ENCODE measurements at regions not wholly inside any gene's neighbourhood (a gene's known extent, or its start where the extent isn't known, plus 50 kb on each side); places are given as distances from the start of the nearest gene placed in this dataset.

GRCh38 chr16:54417384-54417783 lies 130.8 kb upstream of the IRX3 start:
- no peaks in the 10 kb centered on the region for H3K9me2 ChIP-seq (replicated peaks; ENCODE audit: insufficient read depth, low read length)
- H3K9me3 ChIP-seq (ENCODE audit: low read length), result no peaks in the 10 kb centered on the region
- H3K79me2 ChIP-seq (ENCODE audit: low read length), result no peaks in the 10 kb centered on the region
- no peak overlapping the region for H3K27ac ChIP-seq (ENCODE audit: low read length)
- H3K4me3 ChIP-seq (ENCODE audit: low read length), result no peak overlapping the region
- no peak overlapping the region for H3K9ac ChIP-seq (ENCODE audit: low read length)
- no peak for DNase-seq
- H4K20me1 ChIP-seq (ENCODE audit: insufficient read depth, low read depth, low read length), result no peaks in the 10 kb centered on the region
- H3K36me3 ChIP-seq (ENCODE audit: insufficient read depth, low read length), result no peaks in the 10 kb centered on the region
- no peak overlapping the region for H3K4me2 ChIP-seq (ENCODE audit: low read depth, low read length, poor library complexity, severe bottlenecking)
- H2AFZ ChIP-seq (ENCODE audit: low read length), result no peak overlapping the region
- no peaks in the 10 kb centered on the region for H3K27me3 ChIP-seq (ENCODE audit: low read length)
- no peaks in the 10 kb centered on the region for H3K4me1 ChIP-seq (ENCODE audit: low read length)

DNA sequence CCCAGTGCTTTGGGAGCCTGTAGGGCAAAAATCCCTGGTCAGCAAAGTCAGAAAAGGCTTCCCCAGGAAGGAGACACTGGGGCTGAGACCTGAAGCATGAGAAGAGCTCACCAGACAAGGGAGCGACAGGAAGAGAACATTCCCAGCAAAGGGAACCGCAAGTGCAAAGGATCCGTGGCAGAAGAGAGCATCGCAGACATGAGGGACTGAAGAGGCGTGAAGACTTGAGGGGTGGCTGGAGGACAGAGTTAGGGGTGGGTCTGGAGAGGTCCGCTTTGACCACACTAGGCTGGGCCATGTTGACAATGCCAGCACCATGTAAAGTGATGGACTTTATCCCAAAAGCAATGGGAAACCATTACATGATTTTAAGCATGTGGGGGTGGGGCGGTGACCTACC lies 128.1 kb upstream of the IRX3 start:
- no peaks in the 10 kb centered on the region for H3K4me1 ChIP-seq (ENCODE audit: low read length)
- no peaks in the 10 kb centered on the region for H4K20me1 ChIP-seq (ENCODE audit: insufficient read depth, low read depth, low read length)
- H3K36me3 ChIP-seq (ENCODE audit: insufficient read depth, low read length), result no peaks in the 10 kb centered on the region
- no peaks in the 10 kb centered on the region for H3K79me2 ChIP-seq (ENCODE audit: low read length)
- no peaks in the 10 kb centered on the region for H3K9me3 ChIP-seq (ENCODE audit: low read length)
- H3K9ac ChIP-seq (ENCODE audit: low read length), result no peak overlapping the region
- H2AFZ ChIP-seq (ENCODE audit: low read length), result no peak overlapping the region
- H3K4me2 ChIP-seq (ENCODE audit: low read depth, low read length, poor library complexity, severe bottlenecking), result no peak overlapping the region
- H3K27ac ChIP-seq (ENCODE audit: low read length), result no peak overlapping the region
- no peak for DNase-seq
- H3K9me2 ChIP-seq (replicated peaks; ENCODE audit: insufficient read depth, low read length), result no peaks in the 10 kb centered on the region
- no peak overlapping the region for H3K4me3 ChIP-seq (ENCODE audit: low read length)
- no peaks in the 10 kb centered on the region for H3K27me3 ChIP-seq (ENCODE audit: low read length)

- Histone ChIP-seq H3K9me2 (replicated peaks; ENCODE audit: insufficient read depth, low read length) (no peaks in the 10 kb centered on the region), H3K4me2 (ENCODE audit: low read depth, low read length, poor library complexity, severe bottlenecking) (no peak overlapping the region), H3K79me2 (ENCODE audit: low read length) (no peaks in the 10 kb centered on the region), H3K4me3 (ENCODE audit: low read length) (no peak overlapping the region), H3K9me3 (ENCODE audit: low read length) (no peaks in the 10 kb centered on the region), H3K27ac (ENCODE audit: low read length) (no peak overlapping the region), H3K27me3 (ENCODE audit: low read length) (no peaks in the 10 kb centered on the region), H3K36me3 (ENCODE audit: insufficient read depth, low read length) (no peaks in the 10 kb centered on the region), H3K9ac (ENCODE audit: low read length) (no peak overlapping the region), H3K4me1 (ENCODE audit: low read length) (no peaks in the 10 kb centered on the region), H2AFZ (ENCODE audit: low read length) (no peak overlapping the region), H4K20me1 (ENCODE audit: insufficient read depth, low read depth, low read length) (no peaks in the 10 kb centered on the region)
- no peak for DNase-seq
Measured at GRCh38 chr16:54412777-54413455, 126.3 kb upstream of the IRX3 start.

GRCh38 chr16:54412037-54412436 lies 125.5 kb upstream of the IRX3 start:
- H3K36me3 ChIP-seq (ENCODE audit: insufficient read depth, low read length), result no peaks in the 10 kb centered on the region
- H3K9ac ChIP-seq (ENCODE audit: low read length), result no peak overlapping the region
- H3K9me3 ChIP-seq (ENCODE audit: low read length), result no peaks in the 10 kb centered on the region
- H3K4me3 ChIP-seq (ENCODE audit: low read length), result no peak overlapping the region
- no peak overlapping the region for H2AFZ ChIP-seq (ENCODE audit: low read length)
- no peaks in the 10 kb centered on the region for H3K4me1 ChIP-seq (ENCODE audit: low read length)
- H3K27me3 ChIP-seq (ENCODE audit: low read length), result no peaks in the 10 kb centered on the region
- no peaks in the 10 kb centered on the region for H4K20me1 ChIP-seq (ENCODE audit: insufficient read depth, low read depth, low read length)
- no peak for DNase-seq
- H3K9me2 ChIP-seq (replicated peaks; ENCODE audit: insufficient read depth, low read length), result no peaks in the 10 kb centered on the region
- H3K4me2 ChIP-seq (ENCODE audit: low read depth, low read length, poor library complexity, severe bottlenecking), result no peak overlapping the region
- H3K79me2 ChIP-seq (ENCODE audit: low read length), result no peaks in the 10 kb centered on the region
- no peak overlapping the region for H3K27ac ChIP-seq (ENCODE audit: low read length)

DNA sequence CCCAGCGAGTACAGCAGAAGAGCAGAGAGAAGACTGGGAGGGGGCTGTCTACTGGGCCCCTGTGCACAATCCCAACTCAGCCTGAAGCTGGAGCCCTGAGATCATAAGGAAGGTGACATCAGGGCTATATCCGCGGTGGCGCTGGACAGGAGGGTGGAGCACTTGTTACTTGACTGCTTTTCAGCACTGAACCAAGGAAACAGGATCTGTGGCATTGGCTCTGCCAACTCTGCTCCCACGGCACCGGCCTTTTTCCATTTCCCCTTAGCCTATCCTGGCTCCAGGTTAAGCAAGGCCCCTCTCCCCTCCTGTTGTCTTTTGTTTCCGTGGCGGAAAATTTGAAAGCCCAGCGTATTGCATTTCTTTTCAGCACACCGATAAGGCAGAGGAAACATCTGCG lies 125.0 kb upstream of the IRX3 start:
- H3K27ac ChIP-seq (ENCODE audit: low read length), result no peak overlapping the region
- no peaks in the 10 kb centered on the region for H3K9me3 ChIP-seq (ENCODE audit: low read length)
- no peak overlapping the region for H3K4me3 ChIP-seq (ENCODE audit: low read length)
- DNase-seq, result no peak
- H2AFZ ChIP-seq (ENCODE audit: low read length), result no peak overlapping the region
- no peaks in the 10 kb centered on the region for H3K79me2 ChIP-seq (ENCODE audit: low read length)
- no peaks in the 10 kb centered on the region for H4K20me1 ChIP-seq (ENCODE audit: insufficient read depth, low read depth, low read length)
- no peaks in the 10 kb centered on the region for H3K9me2 ChIP-seq (replicated peaks; ENCODE audit: insufficient read depth, low read length)
- H3K36me3 ChIP-seq (ENCODE audit: insufficient read depth, low read length), result no peaks in the 10 kb centered on the region
- H3K9ac ChIP-seq (ENCODE audit: low read length), result no peak overlapping the region
- no peaks in the 10 kb centered on the region for H3K4me1 ChIP-seq (ENCODE audit: low read length)
- H3K4me2 ChIP-seq (ENCODE audit: low read depth, low read length, poor library complexity, severe bottlenecking), result no peak overlapping the region
- H3K27me3 ChIP-seq (ENCODE audit: low read length), result no peaks in the 10 kb centered on the region

DNA sequence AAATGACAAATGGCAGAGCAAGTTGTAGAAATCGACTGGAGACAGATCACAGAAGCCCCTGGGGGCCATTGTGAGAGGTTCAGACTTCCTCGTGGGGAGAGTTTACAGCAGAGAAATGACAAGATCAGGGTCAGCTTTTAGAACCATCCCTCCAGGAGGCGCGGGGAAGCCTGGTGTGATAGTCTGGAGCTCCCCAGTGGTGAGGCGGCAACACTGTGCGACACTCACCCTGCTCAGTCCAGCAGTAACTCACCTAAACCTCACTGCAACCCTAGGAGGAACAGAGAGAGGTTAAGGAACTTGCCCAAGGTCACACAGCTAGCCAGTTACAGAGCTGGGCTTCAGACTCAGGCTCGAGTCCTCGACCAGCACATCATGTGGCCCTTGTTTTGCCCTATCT lies 123.4 kb upstream of the IRX3 start:
- no peak for DNase-seq

GRCh38 chr16:54407596-54407995 lies 121.0 kb upstream of the IRX3 start:
- H2AFZ ChIP-seq (ENCODE audit: low read length), result no peak overlapping the region
- no peak overlapping the region for H3K27ac ChIP-seq (ENCODE audit: low read length)
- no peaks in the 10 kb centered on the region for H4K20me1 ChIP-seq (ENCODE audit: insufficient read depth, low read depth, low read length)
- DNase-seq, result no peak
- no peaks in the 10 kb centered on the region for H3K9me3 ChIP-seq (ENCODE audit: low read length)
- H3K9me2 ChIP-seq (replicated peaks; ENCODE audit: insufficient read depth, low read length), result no peaks in the 10 kb centered on the region
- H3K9ac ChIP-seq (ENCODE audit: low read length), result no peak overlapping the region
- no peak overlapping the region for H3K4me2 ChIP-seq (ENCODE audit: low read depth, low read length, poor library complexity, severe bottlenecking)
- no peaks in the 10 kb centered on the region for H3K36me3 ChIP-seq (ENCODE audit: insufficient read depth, low read length)
- no peaks in the 10 kb centered on the region for H3K79me2 ChIP-seq (ENCODE audit: low read length)
- no peaks in the 10 kb centered on the region for H3K4me1 ChIP-seq (ENCODE audit: low read length)
- H3K27me3 ChIP-seq (ENCODE audit: low read length), result no peaks in the 10 kb centered on the region
- no peak overlapping the region for H3K4me3 ChIP-seq (ENCODE audit: low read length)

More for the DNA sequence above, 123.4 kb upstream of the IRX3 start:
- H3K4me1 ChIP-seq (ENCODE audit: low read length), result no peaks in the 10 kb centered on the region
- no peaks in the 10 kb centered on the region for H3K36me3 ChIP-seq (ENCODE audit: insufficient read depth, low read length)
- no peak overlapping the region for H2AFZ ChIP-seq (ENCODE audit: low read length)
- H3K9me3 ChIP-seq (ENCODE audit: low read length), result no peaks in the 10 kb centered on the region
- no peaks in the 10 kb centered on the region for H3K27me3 ChIP-seq (ENCODE audit: low read length)
- H3K27ac ChIP-seq (ENCODE audit: low read length), result no peak overlapping the region
- H3K79me2 ChIP-seq (ENCODE audit: low read length), result no peaks in the 10 kb centered on the region
- H3K9ac ChIP-seq (ENCODE audit: low read length), result no peak overlapping the region
- H3K4me2 ChIP-seq (ENCODE audit: low read depth, low read length, poor library complexity, severe bottlenecking), result no peak overlapping the region
- H3K4me3 ChIP-seq (ENCODE audit: low read length), result no peak overlapping the region
- no peaks in the 10 kb centered on the region for H3K9me2 ChIP-seq (replicated peaks; ENCODE audit: insufficient read depth, low read length)
- H4K20me1 ChIP-seq (ENCODE audit: insufficient read depth, low read depth, low read length), result no peaks in the 10 kb centered on the region

DNA sequence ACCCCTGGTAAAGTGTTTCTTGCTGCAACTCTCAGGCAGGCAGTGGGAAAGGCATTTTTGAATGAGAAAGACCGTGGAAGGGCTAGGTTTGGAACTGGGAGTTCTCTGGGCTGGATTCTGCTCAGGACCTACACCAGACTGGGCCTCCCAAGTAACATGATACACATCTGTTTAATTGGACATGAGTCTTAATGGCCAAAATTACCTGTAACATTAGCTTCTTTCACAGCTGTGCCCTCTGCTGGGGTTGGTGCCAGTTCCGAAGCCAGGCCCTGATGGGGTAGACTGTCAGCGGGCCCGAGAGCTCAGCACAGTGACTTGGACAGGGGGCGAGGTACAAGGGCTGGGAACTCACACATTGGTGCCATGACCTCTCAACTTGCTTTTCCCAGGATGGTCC lies 118.9 kb upstream of the IRX3 start:
- Histone ChIP-seq H3K27me3 (ENCODE audit: low read length) (no peaks in the 10 kb centered on the region), H3K9me2 (replicated peaks; ENCODE audit: insufficient read depth, low read length) (no peaks in the 10 kb centered on the region), H3K4me2 (ENCODE audit: low read depth, low read length, poor library complexity, severe bottlenecking) (no peak overlapping the region), H3K27ac (ENCODE audit: low read length) (no peak overlapping the region), H2AFZ (ENCODE audit: low read length) (no peak overlapping the region), H3K36me3 (ENCODE audit: insufficient read depth, low read length) (no peaks in the 10 kb centered on the region), H3K9me3 (ENCODE audit: low read length) (no peaks in the 10 kb centered on the region), H4K20me1 (ENCODE audit: insufficient read depth, low read depth, low read length) (no peaks in the 10 kb centered on the region), H3K4me3 (ENCODE audit: low read length) (no peak overlapping the region), H3K9ac (ENCODE audit: low read length) (no peak overlapping the region), H3K79me2 (ENCODE audit: low read length) (no peaks in the 10 kb centered on the region), H3K4me1 (ENCODE audit: low read length) (no peaks in the 10 kb centered on the region)
- no peak for DNase-seq

- no peak for DNase-seq
Measured at GRCh38 chr16:54403580-54403979, 117.0 kb upstream of the IRX3 start.

More at GRCh38 chr16:54403580-54403979, 117.0 kb upstream of the IRX3 start:
- Histone ChIP-seq H2AFZ (ENCODE audit: low read length) (no peak overlapping the region), H3K4me2 (ENCODE audit: low read depth, low read length, poor library complexity, severe bottlenecking) (no peak overlapping the region), H3K9me3 (ENCODE audit: low read length) (no peaks in the 10 kb centered on the region), H3K9me2 (replicated peaks; ENCODE audit: insufficient read depth, low read length) (no peaks in the 10 kb centered on the region), H3K27ac (ENCODE audit: low read length) (no peak overlapping the region), H3K36me3 (ENCODE audit: insufficient read depth, low read length) (no peaks in the 10 kb centered on the region), H4K20me1 (ENCODE audit: insufficient read depth, low read depth, low read length) (no peaks in the 10 kb centered on the region), H3K9ac (ENCODE audit: low read length) (no peak overlapping the region), H3K27me3 (ENCODE audit: low read length) (no peaks in the 10 kb centered on the region), H3K4me3 (ENCODE audit: low read length) (no peak overlapping the region), H3K79me2 (ENCODE audit: low read length) (no peaks in the 10 kb centered on the region), H3K4me1 (ENCODE audit: low read length) (no peaks in the 10 kb centered on the region)

All from Karpas-422 (cell line).